Activated T-helper 1 cell treated with anti-CD3 and anti-CD28 coated beads, Interleukin-2, amount 50 U/mL, for 16 hours (primary cell): ENCODE measurements at regions not wholly inside any gene's neighbourhood (a gene's known extent, or its start where the extent isn't known, plus 50 kb on each side); places are given as distances from the start of the nearest gene placed in this dataset.
"Not testable (repeated sequence)": the region's sequence is repeated elsewhere in the genome, so short reads cannot be mapped to it uniquely, and the experiment has no call there.

Source experiments
- DNase-seq, 2 donors: peaks; one replicate each; pipeline ENCODE4 v3.0.0-alpha.2; 2020; ENCODE audit warnings: low read depth in 1 of 2, low spot score in 1 of 2

DNA sequence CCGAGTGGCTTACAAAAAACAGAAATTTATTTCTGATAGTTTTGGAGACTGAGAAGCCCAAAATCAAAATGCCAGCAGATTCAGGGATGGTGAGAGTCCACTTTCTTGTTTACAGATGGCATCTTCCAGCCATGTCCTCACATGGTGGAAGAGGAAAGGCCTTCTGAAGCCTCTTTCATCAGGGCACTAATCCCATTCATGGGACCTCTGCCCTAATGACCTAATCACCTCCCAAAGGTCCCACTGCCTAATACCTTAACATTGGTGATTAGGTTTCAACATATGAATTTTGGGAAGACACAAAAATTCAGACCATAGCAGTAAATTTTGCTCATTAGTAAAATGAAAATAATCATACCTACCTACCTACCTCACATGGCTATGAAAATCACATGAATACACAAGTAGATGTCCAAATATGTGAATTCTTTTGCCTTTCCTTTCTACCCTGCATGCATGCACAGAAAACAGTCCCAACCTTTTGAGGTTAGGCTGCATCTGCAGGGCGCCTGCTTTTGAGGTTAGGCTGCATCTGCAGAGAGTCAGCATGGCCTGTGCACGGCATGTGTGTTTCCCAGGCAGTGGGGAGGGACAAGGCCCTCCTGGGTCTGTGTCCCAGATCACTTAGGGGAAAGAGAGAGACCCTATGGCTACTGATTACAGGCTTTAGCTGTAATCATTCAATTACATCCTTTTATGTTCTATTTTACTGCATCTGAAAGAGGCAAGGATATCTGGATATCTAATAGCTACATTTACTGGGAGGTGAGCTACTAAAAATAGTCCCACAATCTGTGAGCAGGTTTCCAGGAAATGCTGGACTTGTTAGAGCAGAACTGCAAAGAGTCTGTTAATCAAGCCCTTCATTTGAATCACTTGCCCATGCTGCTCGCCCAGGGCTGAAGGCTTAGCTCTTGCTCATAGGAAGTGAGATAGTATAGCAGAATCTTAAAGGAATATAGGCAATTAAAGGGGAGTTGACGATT is 497.7 kb upstream of the MARCKS start:
- DNase-seq: no peak

GRCh38 chr6:113361014-113361645 is 496.0 kb upstream of the MARCKS start:
- DNase-seq: no peak

GRCh38 chr6:113362301-113363047 is 494.7 kb upstream of the MARCKS start:
- DNase-seq: no peak

DNA sequence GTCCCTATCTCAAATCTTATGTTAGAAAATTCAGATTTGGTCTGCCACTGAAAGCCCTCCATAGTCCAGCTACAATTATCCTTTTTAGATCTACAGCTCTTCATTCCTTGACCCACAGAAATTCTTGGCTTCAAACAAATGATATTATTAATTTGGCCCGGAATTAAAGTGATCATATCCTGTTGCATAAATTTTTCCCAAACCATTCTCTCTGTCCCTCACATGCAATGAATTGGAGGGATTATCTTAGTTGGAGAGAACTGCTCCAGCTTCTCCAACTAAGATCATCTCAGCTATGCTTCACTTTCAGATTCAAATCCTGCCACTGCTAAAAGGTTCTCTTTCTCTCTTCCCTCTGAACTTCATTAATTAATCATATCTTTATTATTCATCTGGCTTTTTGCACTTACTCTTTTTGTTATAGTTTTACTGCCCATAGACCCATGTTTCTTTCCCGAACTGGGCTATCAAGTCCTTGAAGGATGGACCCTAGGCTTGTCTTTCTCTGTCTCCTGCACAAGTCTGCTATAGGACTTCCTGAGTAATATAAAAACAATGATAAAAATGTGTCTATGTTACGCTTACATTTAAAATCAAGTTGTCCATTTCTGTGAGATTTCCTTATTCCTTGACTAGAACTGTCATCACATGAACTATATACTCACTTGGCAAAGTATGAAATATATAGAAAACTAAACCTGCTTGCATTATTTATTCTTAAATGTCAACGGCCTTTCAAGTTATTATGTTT is 493.9 kb upstream of the MARCKS start:
- no peak for DNase-seq

DNA sequence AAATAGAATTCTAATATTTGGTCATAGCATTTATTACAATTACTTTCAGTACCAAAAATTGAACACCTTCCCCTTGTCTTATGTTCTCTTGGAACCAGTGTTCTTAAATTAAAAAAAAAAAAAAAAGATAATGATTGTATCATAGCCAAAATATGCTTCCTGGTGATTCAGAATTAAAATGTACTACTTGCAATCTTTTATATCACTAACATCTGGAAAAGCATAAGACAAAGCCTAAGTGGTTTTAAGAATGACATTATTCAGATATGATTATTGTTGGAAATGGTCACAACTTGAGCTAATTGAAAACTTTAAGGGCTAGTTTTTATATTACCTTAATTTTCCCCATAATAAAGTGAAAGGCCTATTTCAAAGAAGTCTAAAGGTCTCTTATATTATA is 493.3 kb upstream of the MARCKS start:
- no peak for DNase-seq

DNA sequence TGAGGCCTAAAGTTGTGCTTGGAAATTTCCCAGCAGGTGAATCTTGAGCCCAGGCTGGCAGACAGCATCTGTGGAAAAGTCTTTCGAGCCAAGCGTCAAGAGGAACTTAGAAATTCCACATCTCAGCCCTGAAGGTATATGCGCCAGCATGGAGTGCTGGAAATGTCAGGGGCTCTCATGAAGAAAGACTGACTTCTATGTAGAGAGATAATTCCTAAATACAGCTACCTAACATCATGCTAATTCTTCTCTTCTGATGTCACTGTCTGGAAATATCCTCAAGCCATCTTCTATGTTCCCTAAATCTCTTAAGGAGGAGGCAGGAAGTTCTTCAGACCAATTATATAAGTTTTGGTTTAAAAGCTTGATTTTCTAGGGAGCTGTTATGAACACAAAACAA is 492.4 kb upstream of the MARCKS start:
- DNase-seq: no peak

DNA sequence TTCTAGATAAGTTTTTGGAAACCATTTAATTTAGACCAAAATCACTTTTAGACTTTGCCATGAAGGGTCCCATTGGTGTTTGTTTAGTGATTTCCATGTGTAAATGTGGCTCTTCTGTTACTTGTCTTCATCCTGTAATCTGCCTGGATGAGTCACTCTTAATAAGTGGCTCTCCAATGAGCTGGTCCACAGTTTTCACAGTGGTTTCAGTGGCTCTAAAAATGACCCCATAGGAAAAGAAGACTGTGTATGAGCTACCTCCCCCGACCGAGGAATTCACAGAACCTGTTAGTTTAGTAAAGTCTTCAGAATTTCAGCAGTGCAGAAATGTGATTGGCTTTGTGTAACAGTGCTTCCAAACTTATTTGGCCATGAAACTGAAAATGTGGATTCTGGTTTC is 492.0 kb upstream of the MARCKS start:
- no peak for DNase-seq

- DNase-seq: no peak
Measured at GRCh38 chr6:113366505-113366904, 490.6 kb upstream of the MARCKS start.

DNA sequence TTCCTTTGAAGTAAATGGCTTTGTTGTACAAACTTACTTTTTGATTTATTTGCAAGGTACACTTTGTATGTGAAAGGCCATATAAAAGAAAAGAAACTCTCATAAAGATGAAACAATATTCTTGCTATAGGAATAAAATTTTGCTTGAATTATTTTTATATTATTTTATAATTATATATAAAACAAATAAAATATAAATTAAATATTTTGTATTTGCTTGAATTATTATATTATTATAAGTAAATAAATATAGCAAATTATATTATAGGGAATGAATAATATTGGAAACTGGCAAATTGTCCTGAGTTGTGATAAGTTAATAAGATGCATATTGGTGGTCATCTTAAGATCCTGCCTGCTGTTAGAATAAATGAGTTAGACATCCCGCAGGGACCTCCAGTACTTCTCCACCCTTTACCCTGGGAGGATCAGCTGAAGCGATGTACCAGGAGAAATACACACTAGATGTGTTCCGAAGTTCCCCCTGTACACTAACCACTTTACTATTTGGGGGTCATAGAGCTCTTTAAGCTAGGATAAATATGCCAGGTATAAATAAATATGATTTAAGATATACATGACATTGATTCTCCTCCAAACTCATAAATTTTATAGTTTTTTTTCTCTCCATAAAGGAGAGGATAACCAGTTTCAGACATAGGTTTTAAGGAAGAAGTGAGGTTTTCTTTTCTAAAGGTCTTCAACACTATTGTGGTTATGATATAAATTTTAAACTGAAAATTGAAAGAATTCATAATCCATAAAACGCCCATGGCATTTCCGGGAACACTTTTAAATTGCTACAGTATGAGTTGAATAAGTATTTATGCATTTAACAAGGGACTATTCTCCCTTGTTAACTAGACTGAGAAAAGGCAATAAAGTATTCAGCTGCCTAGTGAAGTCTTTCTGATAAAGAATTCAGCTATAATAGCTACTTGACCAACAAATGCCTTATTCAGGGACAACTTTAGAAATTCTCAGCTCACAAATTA is 486.3 kb upstream of the MARCKS start:
- no peak for DNase-seq

GRCh38 chr6:113375466-113375865 is 481.7 kb upstream of the MARCKS start:
- DNase-seq: not testable (repeated sequence)

DNA sequence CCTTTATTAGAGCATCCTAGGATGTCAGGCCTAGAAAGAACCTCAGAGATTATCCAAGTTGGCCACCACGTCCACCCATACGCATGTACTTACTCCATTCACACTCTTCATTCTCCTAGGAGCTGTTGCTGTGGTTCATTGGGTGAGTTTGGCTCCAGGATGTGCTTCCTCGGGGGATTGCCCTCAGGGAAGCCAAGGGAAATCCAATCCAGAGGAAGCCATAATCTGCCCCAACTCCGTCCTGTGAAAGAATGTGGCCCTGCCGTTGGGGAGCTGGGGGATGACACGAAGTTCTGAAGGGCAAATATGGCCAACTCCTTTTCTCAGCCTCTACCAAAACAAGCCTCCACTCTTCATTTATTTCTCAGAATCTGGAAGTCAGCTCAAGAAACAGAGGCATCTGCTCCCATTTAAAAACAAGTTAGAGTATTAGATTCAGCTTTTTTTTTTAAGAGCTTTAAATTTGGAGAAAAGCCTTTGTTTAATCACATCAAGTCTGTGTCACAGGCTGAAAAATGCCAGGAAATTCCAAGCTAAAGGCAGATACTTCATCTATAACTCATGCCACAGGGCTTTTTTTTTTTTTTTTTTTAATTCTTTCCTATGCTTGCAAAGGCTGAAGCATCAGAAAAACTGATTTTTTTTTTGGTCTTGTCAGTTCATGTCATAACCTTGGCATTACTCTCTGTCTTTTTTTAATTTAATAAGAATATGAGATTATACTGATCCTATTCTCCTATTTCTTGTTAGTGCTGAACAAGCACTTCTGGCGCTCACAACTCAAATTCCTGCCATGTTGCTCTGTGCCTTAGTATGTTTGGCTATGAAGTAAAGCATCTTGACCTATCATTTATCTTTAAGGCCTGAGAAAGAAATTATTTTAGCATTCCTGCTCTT is 480.9 kb upstream of the MARCKS start:
- no peak for DNase-seq

DNA sequence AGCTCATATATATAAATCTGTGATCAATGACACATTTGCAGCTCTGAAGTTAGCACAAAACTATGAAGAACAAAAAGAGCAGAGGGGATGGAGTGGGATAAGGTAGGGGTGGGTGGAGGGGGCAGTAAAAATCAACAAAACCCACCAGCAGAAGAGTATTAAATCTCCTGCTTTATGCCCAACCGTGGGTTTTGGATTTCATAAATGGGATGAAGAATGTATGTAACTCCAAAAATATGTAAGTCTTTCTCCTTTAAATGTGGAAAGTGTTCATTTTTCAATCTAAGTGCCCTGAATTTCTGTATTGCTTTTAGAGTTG is 480.3 kb upstream of the MARCKS start:
- no peak for DNase-seq

- no peak for DNase-seq
Measured at GRCh38 chr6:113377362-113377942, 479.7 kb upstream of the MARCKS start.

- DNase-seq: no peak
Measured at GRCh38 chr6:113380591-113380990, 476.6 kb upstream of the MARCKS start.

DNA sequence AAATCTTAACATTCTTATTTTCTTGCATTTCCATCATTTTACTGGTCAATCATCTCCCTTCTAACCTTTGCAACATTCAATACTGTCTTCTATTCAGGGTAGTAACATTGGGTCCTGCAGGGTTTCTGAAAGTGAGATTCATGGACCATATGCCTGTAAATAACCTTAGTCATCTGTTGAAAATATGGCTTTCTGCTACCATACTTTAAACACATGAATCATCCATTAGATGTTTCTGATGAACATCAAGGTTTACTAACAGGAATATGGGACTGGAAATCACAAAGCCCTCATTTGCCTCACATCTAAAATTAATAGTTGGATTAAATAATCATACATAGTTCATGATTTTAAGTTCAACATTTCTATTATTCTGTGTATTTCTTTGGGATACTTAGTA is 475.9 kb upstream of the MARCKS start:
- DNase-seq: no peak

DNA sequence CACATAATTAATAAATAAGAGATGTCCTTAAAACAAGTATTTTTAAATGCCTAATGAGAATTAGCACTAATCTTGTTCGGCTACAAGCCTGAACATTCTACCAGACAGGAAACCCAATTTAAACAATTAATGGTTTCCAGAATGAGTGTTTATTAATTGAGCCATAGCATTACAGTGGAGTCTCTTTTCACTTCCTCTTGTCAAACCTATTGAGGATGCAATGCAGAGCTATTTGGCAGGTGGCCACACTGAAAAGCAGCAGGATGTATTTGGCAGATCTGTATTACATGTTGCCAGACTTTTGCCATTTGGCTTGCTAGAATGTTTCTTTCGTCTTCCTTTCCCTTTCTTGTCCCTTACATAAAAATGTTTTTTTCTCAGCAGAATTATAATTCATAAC is 475.2 kb upstream of the MARCKS start:
- no peak for DNase-seq

GRCh38 chr6:113383701-113384100 is 473.4 kb upstream of the MARCKS start:
- no peak for DNase-seq

GRCh38 chr6:113385020-113385431 is 472.1 kb upstream of the MARCKS start:
- DNase-seq: no peak

DNA sequence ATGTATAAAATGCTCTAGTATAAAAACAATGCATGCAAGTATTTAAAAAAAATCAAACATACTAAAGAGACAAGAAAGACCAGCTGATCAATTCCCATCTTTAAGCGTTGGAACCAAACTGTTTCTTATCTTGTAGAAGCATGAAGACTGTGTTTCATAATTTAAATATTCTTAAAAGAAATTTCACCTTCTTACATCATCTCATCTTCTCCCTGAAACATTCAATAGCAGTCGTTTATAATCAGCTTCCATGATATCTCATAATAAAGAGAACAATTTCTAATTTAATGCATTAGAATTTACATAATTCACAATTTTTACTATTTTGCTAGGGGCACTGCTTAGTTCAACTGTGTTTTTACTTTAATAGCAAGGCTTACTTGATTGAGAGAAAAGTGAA is 468.1 kb upstream of the MARCKS start:
- no peak for DNase-seq
